HG02884 (cell line): ENCODE measurements at regions not wholly inside any gene's neighbourhood (a gene's known extent, or its start where the extent isn't known, plus 50 kb on each side); places are given as distances from the start of the nearest gene placed in this dataset.
"Not testable (repeated sequence)": the region's sequence is repeated elsewhere in the genome, so short reads cannot be mapped to it uniquely, and the experiment has no call there.

Experiments
- ATAC-seq: cut with Tn5 transposase; IDR thresholded peaks from one replicate; pipeline ENCODE4 v1.9.1; 2021; ENCODE audit warnings: mild to moderate bottlenecking, moderate library complexity; ENCODE audit not compliant: unreplicated experiment

GRCh38 chr10:45243261-45243660 is 72.1 kb downstream of the OR13A1 start:
- no peak for ATAC-seq

- no peak for ATAC-seq
These were observed 68.9 kb downstream of the OR13A1 start for GRCh38 chr10:45246522-45246921.

GRCh38 chr10:45249978-45250693 is 65.3 kb downstream of the OR13A1 start:
- peak; percentile 44 for ATAC-seq

GRCh38 chr10:45250694-45251075 is 64.7 kb downstream of the OR13A1 start:
- not testable (repeated sequence) for ATAC-seq
